ENCODE measurements at regions not wholly inside any gene's neighbourhood (a gene's known extent, or its start where the extent isn't known, plus 50 kb on each side); places are given as distances from the start of the nearest gene placed in this dataset.

- H3K36me3 ChIP-seq (ENCODE audit: control insufficient read depth in 2 of 2, extremely low read depth in 1 of 2, insufficient read depth in 2 of 2, low read length in 2 of 2) = no peaks in the 10 kb centered on the region
- no peak overlapping the region for H2AFZ ChIP-seq (ENCODE audit: low read depth, low read length)
- H3K4me1 ChIP-seq (ENCODE audit: control insufficient read depth, extremely low read depth, insufficient read depth, low read length) = no peaks in the 10 kb centered on the region
- BruUV-seq (replicated peaks) = no TSS peak
- dilution Hi-C loops (cut with MboI; ENCODE audit: extremely low pct_ligation_motif_present, low sequenced_read_pairs) (no loop called here), intact Hi-C loops (cut with micrococcal nuclease) (no loop called here)
- DNase-seq (ENCODE audit: low read depth, low spot score) = no peak
- H3K27me3 ChIP-seq (ENCODE audit: control insufficient read depth in 2 of 2, insufficient read depth in 2 of 2, low read length in 2 of 2) = peaks cover 35% of the 10 kb centered on the region in 2 experiments
- H3K27ac ChIP-seq (ENCODE audit: insufficient read depth, low read depth, low read length) = no peak overlapping the region
- H3K9me3 ChIP-seq (replicated peaks; ENCODE audit: control insufficient read depth, insufficient read depth, low read length) = no peaks in the 10 kb centered on the region
- H3K79me2 ChIP-seq (ENCODE audit: control insufficient read depth, insufficient read depth, low read length) = no peaks in the 10 kb centered on the region
- TF ChIP-seq MAX (IDR thresholded peaks at IDR 0.05; ENCODE audit: insufficient read depth, insufficient read length) = no peak
- no peak overlapping the region for H3K4me3 ChIP-seq (replicated peaks in 1 of 3; ENCODE audit: insufficient read depth in 1 of 3, low read depth in 1 of 3, low read length in 3 of 3)
- H3K4me2 ChIP-seq (ENCODE audit: insufficient read depth, low read length) = no peak overlapping the region
- no peaks in the 10 kb centered on the region for H4K20me1 ChIP-seq (replicated peaks; ENCODE audit: control insufficient read depth, extremely low read depth, insufficient read depth, low read length)
- ChIA-PET CTCF (no interaction called here), POLR2A (no interaction called here)
- no peak for FAIRE-seq
- H3K9ac ChIP-seq (replicated peaks; ENCODE audit: extremely low read depth, insufficient read depth, low read length) = no peak overlapping the region
- H3K9me1 ChIP-seq (replicated peaks; ENCODE audit: control insufficient read depth, extremely low read depth, insufficient read depth, low read length) = no peaks in the 10 kb centered on the region
Measured at GRCh38 chr16:86198206-86199118, 299.5 kb downstream of the IRF8 start.

DNA sequence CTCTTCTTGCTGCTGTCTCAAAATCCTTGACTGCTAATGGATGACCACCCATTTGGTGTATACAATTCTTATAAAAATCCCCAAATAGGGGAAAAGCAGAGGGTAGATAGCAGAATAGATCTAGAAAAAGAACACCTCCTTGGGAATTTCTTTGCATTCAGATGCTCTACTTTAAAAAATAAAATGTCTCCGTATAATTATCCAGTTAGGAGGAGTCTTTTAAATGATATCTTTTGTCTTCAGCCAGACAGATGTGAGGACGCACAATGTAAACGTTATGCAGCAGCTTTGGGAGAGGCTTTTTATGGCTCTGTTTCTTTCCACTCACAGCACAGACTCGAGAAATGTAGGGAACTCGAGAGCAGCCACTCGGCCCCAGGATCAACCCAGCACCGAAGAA is 300.2 kb downstream of the IRF8 start:
- no peaks in the 10 kb centered on the region for H3K36me3 ChIP-seq (ENCODE audit: control insufficient read depth in 2 of 2, extremely low read depth in 1 of 2, insufficient read depth in 2 of 2, low read length in 2 of 2)
- FAIRE-seq (no peak), DNase-seq (ENCODE audit: low read depth, low spot score) (no peak)
- dilution Hi-C loops (cut with MboI; ENCODE audit: extremely low pct_ligation_motif_present, low sequenced_read_pairs) (no loop called here), intact Hi-C loops (cut with micrococcal nuclease) (no loop called here)
- no peak overlapping the region for H3K9ac ChIP-seq (replicated peaks; ENCODE audit: extremely low read depth, insufficient read depth, low read length)
- BruUV-seq (replicated peaks) = no TSS peak
- no peaks in the 10 kb centered on the region for H3K9me1 ChIP-seq (replicated peaks; ENCODE audit: control insufficient read depth, extremely low read depth, insufficient read depth, low read length)
- H3K4me2 ChIP-seq (ENCODE audit: insufficient read depth, low read length) = no peak overlapping the region
- H3K4me1 ChIP-seq (ENCODE audit: control insufficient read depth, extremely low read depth, insufficient read depth, low read length) = no peaks in the 10 kb centered on the region
- H3K79me2 ChIP-seq (ENCODE audit: control insufficient read depth, insufficient read depth, low read length) = no peaks in the 10 kb centered on the region
- H3K4me3 ChIP-seq (replicated peaks in 1 of 3; ENCODE audit: insufficient read depth in 1 of 3, low read depth in 1 of 3, low read length in 3 of 3) = no peak overlapping the region
- H2AFZ ChIP-seq (ENCODE audit: low read depth, low read length) = no peak overlapping the region
- no peak overlapping the region for H3K27ac ChIP-seq (ENCODE audit: insufficient read depth, low read depth, low read length)
- H4K20me1 ChIP-seq (replicated peaks; ENCODE audit: control insufficient read depth, extremely low read depth, insufficient read depth, low read length) = no peaks in the 10 kb centered on the region
- POLR2A ChIA-PET = no interaction called here
- CTCF ChIA-PET = interaction anchor here (1.0 kb wide), 1 partner anchor 55 kb away, joined by 3 read pairs; no protein-coding TSS in a partner anchor
- TF ChIP-seq MYC (IDR thresholded peaks at IDR 0.05; ENCODE audit: low read depth, low read length) = no peak
- no peak for TF ChIP-seq FOS (IDR thresholded peaks at IDR 0.05; ENCODE audit: borderline replicate concordance, insufficient read depth, low read length)
- no peak for TF ChIP-seq POLR2AphosphoS5 (IDR thresholded peaks at IDR 0.05; ENCODE audit: insufficient read depth, low read depth, low read length)
- TF ChIP-seq CTCF (IDR thresholded peaks at IDR 0.05; ENCODE audit: extremely low read depth in 1 of 2, insufficient read depth in 1 of 2, low read depth in 1 of 2, low read length in 2 of 2) = no peak
- no peak for TF ChIP-seq MAX (IDR thresholded peaks at IDR 0.05; ENCODE audit: insufficient read depth, insufficient read length)
- TF ChIP-seq POLR2A (IDR thresholded peaks at IDR 0.05; ENCODE audit: low read depth, low read length) = no peak
- TF ChIP-seq GATA2 (IDR thresholded peaks at IDR 0.05; ENCODE audit: insufficient read depth, insufficient read length, low read depth, low read length) = no peak
- TF ChIP-seq JUN (IDR thresholded peaks at IDR 0.05; ENCODE audit: borderline replicate concordance, insufficient read depth, insufficient read length, low read depth) = no peak
- no peaks in the 10 kb centered on the region for H3K9me3 ChIP-seq (replicated peaks; ENCODE audit: control insufficient read depth, insufficient read depth, low read length)
- H3K27me3 ChIP-seq (ENCODE audit: control insufficient read depth in 2 of 2, insufficient read depth in 2 of 2, low read length in 2 of 2) = peaks cover 35% of the 10 kb centered on the region in 2 experiments

Measured in endothelial cell of umbilical vein (primary cell).